Lung (tissue), 11 donors: ENCODE measurements at regions not wholly inside any gene's neighbourhood (a gene's known extent, or its start where the extent isn't known, plus 50 kb on each side); places are given as distances from the start of the nearest gene placed in this dataset.

Experiments
- ATAC-seq: fragments of 200-7000 bp; cut with Tn5 transposase; one replicate; pipeline ENCODE4 v1.9.1; 2020; ENCODE audit warnings: moderate number of reproducible peaks; ENCODE audit not compliant: insufficient read depth, low FRiP score
- DNase-seq, 3 donors: peaks; one replicate each; pipeline ENCODE4 v3.0.0-alpha.2; 2013 to 2017
- H3K27ac ChIP-seq, 2 donors: one replicate each; pipeline ENCODE4 v1.5.1; 2013; ENCODE audit warnings: mild to moderate bottlenecking in 2 of 2, moderate library complexity in 2 of 2, control low read depth in 1 of 2, inconsistent platforms in 1 of 2, low read depth in 1 of 2, low read length in 1 of 2
- H3K27me3 ChIP-seq, 3 donors: one replicate each; pipeline ENCODE4 v1.5.1; 2013; ENCODE audit warnings: low read length in 2 of 3; ENCODE audit not compliant: control insufficient read depth in 3 of 3, insufficient read depth in 3 of 3
- H3K36me3 ChIP-seq, 4 donors: one replicate each; pipeline ENCODE4 v1.5.1; 2013; ENCODE audit warnings: low read length in 4 of 4, mild to moderate bottlenecking in 1 of 4, moderate library complexity in 1 of 4; ENCODE audit not compliant: control insufficient read depth in 4 of 4, insufficient read depth in 4 of 4
- H3K4me1 ChIP-seq, 5 donors: one replicate each; pipeline ENCODE4 v1.5.1; 2013; ENCODE audit warnings: low read length in 5 of 5, mild to moderate bottlenecking in 2 of 5, moderate library complexity in 1 of 5; ENCODE audit not compliant: control insufficient read depth in 5 of 5, insufficient read depth in 5 of 5
- H3K4me3 ChIP-seq: one replicate; pipeline ENCODE4 v1.5.1; 2013; ENCODE audit warnings: mild to moderate bottlenecking, control low read depth, moderate library complexity
- H3K9ac ChIP-seq, 2 donors: one replicate each; pipeline ENCODE4 v1.5.1; 2013; ENCODE audit warnings: low read length in 2 of 2, control low read depth in 1 of 2; ENCODE audit not compliant: insufficient read depth in 1 of 2
- H3K9me3 ChIP-seq, 4 donors: one replicate each; pipeline ENCODE4 v1.5.1; 2013; ENCODE audit warnings: low read length in 3 of 4, mild to moderate bottlenecking in 1 of 4, moderate library complexity in 1 of 4; ENCODE audit not compliant: control insufficient read depth in 4 of 4, insufficient read depth in 3 of 4
- CTCF ChIP-seq: IDR thresholded peaks from 2 replicates; pipeline ENCODE4 v1.5.1; 2012; ENCODE audit warnings: mild to moderate bottlenecking; ENCODE audit errors: control extremely low read depth, extremely low read depth
- WGBS, 2 donors: extraction: QIAGEN DNeasy Blood & Tissue Kit; methylation state at CpG; one replicate each; pipeline ENCODE4 v1.1.7; 2013; 5-methylcytosine and 5-hydroxymethylcytosine counted together
- donor health status: control.
- donor health status: control.
- donor health status: Bipolar disorder and iron deficiency.
- donor health status: healthy.
- donor health status: DM: yes; HTN: yes; CAD: no.

DNA sequence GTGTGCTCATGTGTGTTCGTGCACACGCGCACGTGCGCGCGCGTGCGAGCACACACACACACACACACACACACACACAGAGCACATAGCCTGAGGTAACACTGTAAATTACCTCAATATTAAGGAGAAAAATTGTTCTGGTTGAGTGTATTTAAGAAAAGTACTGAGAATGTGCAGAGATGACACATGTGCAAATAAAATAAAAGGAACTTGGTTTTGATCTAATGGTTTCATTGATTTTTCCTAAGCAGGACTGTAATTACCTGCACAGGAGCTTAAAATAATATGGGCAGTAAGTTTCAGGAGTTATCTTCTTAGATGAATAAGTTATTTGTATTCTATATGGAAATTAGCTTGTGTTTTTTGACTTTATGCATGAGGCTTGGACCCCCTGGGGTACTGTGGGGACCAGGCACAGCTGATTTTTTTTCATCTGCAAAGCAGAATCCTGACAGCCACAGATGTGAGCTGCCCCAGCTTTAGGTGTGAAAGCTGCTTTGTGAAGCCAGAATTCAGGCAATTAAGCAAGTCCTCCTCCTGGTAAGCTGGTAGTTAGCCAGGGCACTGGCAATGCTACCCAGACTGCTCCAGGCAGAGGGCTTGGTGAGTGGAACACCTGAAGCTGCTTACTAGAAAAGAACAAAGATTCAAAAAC, 1040.6 kb upstream of the CITED2 start:
- no peaks in the 10 kb centered on the region for H3K9me3 ChIP-seq
- TF ChIP-seq CTCF = no peak
- ATAC-seq = no peak
- H3K4me3 ChIP-seq = no peak overlapping the region
- no peak overlapping the region for H3K9ac ChIP-seq
- WGBS, 2 donors = 99% methylated on average over 9 of the region's 9 CpGs
- no peak for DNase-seq
- no peaks in the 10 kb centered on the region for H3K4me1 ChIP-seq
- H3K27me3 ChIP-seq = no peaks in the 10 kb centered on the region
- no peak overlapping the region for H3K27ac ChIP-seq
- no peaks in the 10 kb centered on the region for H3K36me3 ChIP-seq

- Histone ChIP-seq H3K4me3 (no peak overlapping the region), H3K27me3 (no peaks in the 10 kb centered on the region), H3K4me1 (no peaks in the 10 kb centered on the region), H3K27ac (no peak overlapping the region), H3K9ac (no peak overlapping the region), H3K36me3 (no peaks in the 10 kb centered on the region), H3K9me3 (peaks cover 0 to 3% (median 1%) of the 10 kb centered on the region in 4 donors)
- no peak for TF ChIP-seq CTCF
- DNase-seq = no peak
- no peak for ATAC-seq
Observed at GRCh38 chr6:140403020-140403419, 1028.6 kb upstream of the CITED2 start.

DNA sequence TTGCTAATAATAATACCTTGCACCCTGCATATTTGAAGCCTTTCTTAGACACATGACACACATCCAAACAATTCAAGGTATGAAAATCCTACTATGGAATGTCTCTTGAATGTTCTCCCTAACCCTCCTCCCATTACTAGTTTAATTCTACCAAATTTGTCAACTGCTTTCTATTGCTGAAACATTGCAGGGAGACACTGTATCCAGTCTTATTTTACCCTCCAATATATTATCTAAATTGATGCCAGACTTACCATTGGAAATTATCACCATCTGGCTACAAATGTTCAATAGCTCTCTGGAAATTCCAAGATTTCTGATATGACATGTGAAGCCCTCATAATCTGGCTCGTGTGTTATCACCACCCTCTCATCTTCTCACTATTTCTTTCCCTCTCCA, 1027.3 kb upstream of the CITED2 start:
- DNase-seq (no peak), ATAC-seq (no peak)
- Histone ChIP-seq H3K4me3 (no peak overlapping the region), H3K27me3 (no peaks in the 10 kb centered on the region), H3K4me1 (no peaks in the 10 kb centered on the region), H3K27ac (no peak overlapping the region), H3K9ac (no peak overlapping the region), H3K36me3 (no peaks in the 10 kb centered on the region), H3K9me3 (peaks cover 0 to 3% (median 1%) of the 10 kb centered on the region in 4 donors)
- TF ChIP-seq CTCF = no peak
- 70 to 83% methylated on average over 1 of the region's 1 CpG for WGBS, 2 donors

DNA sequence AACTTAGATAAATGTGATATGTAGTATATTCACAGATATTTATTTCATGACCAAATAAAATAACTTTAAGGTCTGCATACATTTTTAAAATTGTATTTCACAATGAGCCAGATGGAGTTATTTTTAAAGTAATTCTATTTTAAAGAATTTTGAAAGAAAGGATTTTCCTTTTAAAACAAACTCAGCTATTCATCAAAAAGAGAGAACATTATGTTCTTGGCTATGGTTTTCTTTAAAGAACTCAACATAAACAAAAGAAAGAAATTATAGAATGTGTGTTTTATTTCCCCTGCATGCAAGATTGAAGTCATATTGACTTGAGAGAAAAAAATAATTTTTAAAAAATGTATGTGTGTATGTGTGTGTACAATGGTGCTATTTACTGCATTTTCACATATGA, 1023.6 kb upstream of the CITED2 start:
- Histone ChIP-seq H3K36me3 (no peaks in the 10 kb centered on the region), H3K27ac (no peak overlapping the region), H3K4me3 (no peak overlapping the region), H3K9ac (no peak overlapping the region), H3K9me3 (no peaks in the 10 kb centered on the region), H3K27me3 (no peaks in the 10 kb centered on the region), H3K4me1 (peaks cover 0 to 15% (median 0%) of the 10 kb centered on the region in 5 donors)
- DNase-seq (peak in 2 of 3 donors; percentile 41 to 45), ATAC-seq (no peak)
- TF ChIP-seq CTCF = no peak
